Activated T-cell treated with anti-CD3 and anti-CD28 coated beads, Interleukin-2, amount 50 U/mL, for 48 hours (primary cell): ENCODE measurements at regions not wholly inside any gene's neighbourhood (a gene's known extent, or its start where the extent isn't known, plus 50 kb on each side); places are given as distances from the start of the nearest gene placed in this dataset.

Experiments
- DNase-seq, 2 experiments: peaks; one replicate each; pipeline ENCODE4 v3.0.0-alpha.2; 2020

- no peak for DNase-seq
Measured at GRCh38 chr19:41495589-41495988, 52.6 kb downstream of the ERICH4 start.

- no peak for DNase-seq
Measured at GRCh38 chr19:41499899-41500298, 56.9 kb downstream of the ERICH4 start.

- no peak for DNase-seq
Measured at GRCh38 chr19:41500443-41500842, 57.5 kb downstream of the ERICH4 start.

GRCh38 chr19:41501854-41502253 is 58.9 kb downstream of the ERICH4 start:
- no peak for DNase-seq

GRCh38 chr19:41505105-41505504 is 62.1 kb downstream of the ERICH4 start:
- no peak for DNase-seq

GRCh38 chr19:41510484-41510883 is 65.5 kb upstream of the CEACAM21 start:
- no peak for DNase-seq

GRCh38 chr19:41511628-41512027 is 64.3 kb upstream of the CEACAM21 start:
- DNase-seq: no peak

GRCh38 chr19:41515015-41515652 is 60.8 kb upstream of the CEACAM21 start:
- DNase-seq: no peak

- peak in 1 of 2 experiments; percentile 31 for DNase-seq
Measured at GRCh38 chr19:41516292-41517171, 59.4 kb upstream of the CEACAM21 start.

- no peak for DNase-seq
Measured at GRCh38 chr19:41518141-41518540, 57.8 kb upstream of the CEACAM21 start.

- peak; percentile 55 for DNase-seq
Measured at GRCh38 chr19:41521138-41521930, 54.6 kb upstream of the CEACAM21 start.

- DNase-seq: peak; percentile 49 to 59
Measured at GRCh38 chr19:41521931-41522555, 53.9 kb upstream of the CEACAM21 start.

- DNase-seq: no peak
Measured at GRCh38 chr19:41525989-41526388, 50.0 kb upstream of the CEACAM21 start.
